Endometrium (tissue), 2 donors: ENCODE measurements at regions not wholly inside any gene's neighbourhood (a gene's known extent, or its start where the extent isn't known, plus 50 kb on each side); places are given as distances from the start of the nearest gene placed in this dataset.
"Not testable (repeated sequence)": the region's sequence is repeated elsewhere in the genome, so short reads cannot be mapped to it uniquely, and the experiment has no call there.

Source experiments
- FAIRE-seq: peaks from 2 replicates; lab custom pipeline; 2012; peaks lifted over from hg19 to GRCh38; lab: Jason Lieb, UNC
- donor health status: control.
- donor health status: control.

GRCh38 chr5:111942661-111943401 is 185.8 kb upstream of the NREP start:
- FAIRE-seq, result peak; percentile 29

- FAIRE-seq, result no peak
Measured at GRCh38 chr5:111942201-111942600, 185.2 kb upstream of the NREP start.

GRCh38 chr5:111937094-111937493 is 180.1 kb upstream of the NREP start:
- no peak for FAIRE-seq

GRCh38 chr5:111935835-111936234 is 178.8 kb upstream of the NREP start:
- FAIRE-seq, result no peak

GRCh38 chr5:111935009-111935408 is 178.0 kb upstream of the NREP start:
- no peak for FAIRE-seq

GRCh38 chr5:111934511-111934910 is 177.5 kb upstream of the NREP start:
- no peak for FAIRE-seq

- FAIRE-seq, result no peak
Measured at GRCh38 chr5:111933086-111933485, 176.1 kb upstream of the NREP start.

GRCh38 chr5:111932628-111933027 is 175.6 kb upstream of the NREP start:
- FAIRE-seq, result no peak

GRCh38 chr5:111932199-111932598 is 175.2 kb upstream of the NREP start:
- no peak for FAIRE-seq

GRCh38 chr5:111931655-111932054 is 174.7 kb upstream of the NREP start:
- no peak for FAIRE-seq

GRCh38 chr5:111930905-111931461 is 174.0 kb upstream of the NREP start:
- FAIRE-seq, result no peak

- FAIRE-seq, result no peak
Measured at GRCh38 chr5:111930449-111930848, 173.5 kb upstream of the NREP start.

GRCh38 chr5:111929867-111930266 is 172.9 kb upstream of the NREP start:
- FAIRE-seq, result no peak

GRCh38 chr5:111929261-111929660 is 172.3 kb upstream of the NREP start:
- no peak for FAIRE-seq

- FAIRE-seq, result no peak
Measured at GRCh38 chr5:111928511-111928910, 171.5 kb upstream of the NREP start.

GRCh38 chr5:111927191-111927590 is 170.2 kb upstream of the NREP start:
- no peak for FAIRE-seq

GRCh38 chr5:111926026-111926425 is 169.0 kb upstream of the NREP start:
- no peak for FAIRE-seq

GRCh38 chr5:111922344-111922743 is 165.3 kb upstream of the NREP start:
- no peak for FAIRE-seq

GRCh38 chr5:111921691-111922090 is 164.7 kb upstream of the NREP start:
- FAIRE-seq, result not testable (repeated sequence)

- no peak for FAIRE-seq
Measured at GRCh38 chr5:111914966-111915636, 158.1 kb upstream of the NREP start.

GRCh38 chr5:111902436-111902835 is 145.4 kb upstream of the NREP start:
- peak; percentile 93 for FAIRE-seq

- FAIRE-seq, result peak; percentile 43
Measured at GRCh38 chr5:111901296-111901695, 144.3 kb upstream of the NREP start.

- peak; percentile 55 for FAIRE-seq
Measured at GRCh38 chr5:111892949-111893348, 136.0 kb upstream of the NREP start.

- no peak for FAIRE-seq
Measured at GRCh38 chr5:111887706-111888105, 130.7 kb upstream of the NREP start.
